ENCODE measurements at regions not wholly inside any gene's neighbourhood (a gene's known extent, or its start where the extent isn't known, plus 50 kb on each side); places are given as distances from the start of the nearest gene placed in this dataset.

DNA sequence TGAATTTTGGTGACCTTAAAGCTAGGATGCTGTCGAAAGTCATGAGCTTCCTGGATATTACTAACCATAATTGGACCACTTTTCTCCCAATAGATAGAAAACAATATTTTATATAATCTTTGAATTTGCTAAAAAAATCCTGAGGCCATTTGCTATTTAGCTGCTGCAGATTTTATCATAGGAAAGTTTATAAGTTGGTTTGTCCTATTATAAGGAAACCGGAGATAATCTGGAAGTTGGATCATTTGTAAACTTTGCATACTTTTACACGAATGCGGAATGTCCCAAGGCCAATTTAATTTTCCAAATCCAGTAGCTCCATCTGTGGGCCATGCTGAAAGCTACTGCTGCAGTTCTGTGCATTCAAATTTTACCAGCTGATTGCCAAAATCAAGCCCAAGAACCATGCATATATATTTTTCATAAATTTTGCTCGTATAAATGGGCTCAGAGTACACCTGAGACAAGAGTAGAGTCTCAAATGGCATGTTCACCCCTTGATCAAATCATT lies 378.3 kb downstream of the FAM181B start:
- no peak overlapping the region for H3K27ac ChIP-seq (ENCODE audit: low read length, poor library complexity, severe bottlenecking)
- no peak overlapping the region for H2AFZ ChIP-seq (ENCODE audit: low read depth, low read length)
- H3K27me3 ChIP-seq (ENCODE audit: control insufficient read depth in 1 of 2, insufficient read depth in 1 of 2, low read length in 2 of 2) = no peaks in the 10 kb centered on the region
- no peak for DNase-seq
- H2BK15ac ChIP-seq (ENCODE audit: low read depth, poor library complexity, severe bottlenecking) = no peak overlapping the region
- no peak overlapping the region for H3K14ac ChIP-seq (ENCODE audit: low read length in 2 of 2)
- H3K4me3 ChIP-seq (ENCODE audit: insufficient read depth in 1 of 2, low read depth in 1 of 2, low read length in 2 of 2) = no peak overlapping the region
- no peak overlapping the region for H2BK12ac ChIP-seq (ENCODE audit: low read length in 2 of 2)
- peaks cover 12% of the 10 kb centered on the region for H3K9me3 ChIP-seq (ENCODE audit: control insufficient read depth, low read length)
- no peak overlapping the region for H4K8ac ChIP-seq (ENCODE audit: low read length)
- no peak overlapping the region for H2BK5ac ChIP-seq (ENCODE audit: low read depth, low read length, poor library complexity, severe bottlenecking)
- no peak overlapping the region for H4K91ac ChIP-seq (ENCODE audit: low read length)
- H2BK120ac ChIP-seq (ENCODE audit: low read depth, low read length) = no peak overlapping the region
- H3K4me2 ChIP-seq (ENCODE audit: low read length, poor library complexity, severe bottlenecking) = no peak overlapping the region
- 88% methylated on average over 4 of the region's 5 CpGs for WGBS
- no peak overlapping the region for H3K18ac ChIP-seq (ENCODE audit: low read depth in 1 of 2, low read length in 2 of 2)
- H3K36me3 ChIP-seq (ENCODE audit: control insufficient read depth in 1 of 2, insufficient read depth in 2 of 2, low read depth in 1 of 2, low read length in 2 of 2) = no peaks in the 10 kb centered on the region
- H2AK5ac ChIP-seq (ENCODE audit: low read length, severe bottlenecking) = no peak overlapping the region
- H3K4me1 ChIP-seq (ENCODE audit: control insufficient read depth, insufficient read depth, low read depth, low read length) = no peaks in the 10 kb centered on the region
- no peak overlapping the region for H3K9ac ChIP-seq (ENCODE audit: low read length)
- H3K79me1 ChIP-seq (replicated peaks; ENCODE audit: low read length, poor library complexity, severe bottlenecking) = no peaks in the 10 kb centered on the region
- no peak overlapping the region for H3K23ac ChIP-seq (ENCODE audit: low read length in 2 of 2)
- no peak overlapping the region for H3K4ac ChIP-seq (ENCODE audit: low read depth in 1 of 2, low read length in 2 of 2)

DNA sequence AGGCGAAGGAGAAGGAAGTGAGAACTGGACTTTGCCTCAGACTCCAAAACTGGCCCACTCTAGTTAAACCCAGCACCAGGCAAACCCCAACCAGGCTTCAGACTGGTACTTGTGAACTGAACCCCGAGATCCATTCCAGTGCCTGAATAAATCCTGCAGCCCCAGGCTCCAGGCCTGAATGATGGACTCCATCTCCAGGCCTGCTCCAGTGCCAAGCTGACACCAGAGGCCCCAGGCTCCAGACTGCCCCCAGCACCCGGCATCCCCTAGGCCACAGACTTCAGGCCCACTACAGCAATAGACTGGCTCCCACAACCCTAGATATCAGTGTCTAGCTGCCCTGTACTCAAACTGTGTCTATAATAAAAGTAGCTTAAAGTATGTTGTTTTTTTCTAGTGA lies 406.8 kb downstream of the FAM181B start:
- no peak overlapping the region for H3K4me3 ChIP-seq (ENCODE audit: insufficient read depth in 1 of 2, low read depth in 1 of 2, low read length in 2 of 2)
- no peak overlapping the region for H2AK5ac ChIP-seq (ENCODE audit: low read length, severe bottlenecking)
- H3K18ac ChIP-seq (ENCODE audit: low read depth in 1 of 2, low read length in 2 of 2) = no peak overlapping the region
- H3K14ac ChIP-seq (ENCODE audit: low read length in 2 of 2) = no peak overlapping the region
- WGBS = 59% methylated on average over 3 of the region's 3 CpGs
- H3K27me3 ChIP-seq (ENCODE audit: control insufficient read depth in 1 of 2, insufficient read depth in 1 of 2, low read length in 2 of 2) = no peaks in the 10 kb centered on the region
- H3K23ac ChIP-seq (ENCODE audit: low read length in 2 of 2) = no peak overlapping the region
- H3K79me1 ChIP-seq (replicated peaks; ENCODE audit: low read length, poor library complexity, severe bottlenecking) = no peaks in the 10 kb centered on the region
- H3K4me1 ChIP-seq (ENCODE audit: control insufficient read depth, insufficient read depth, low read depth, low read length) = no peaks in the 10 kb centered on the region
- no peak overlapping the region for H2BK12ac ChIP-seq (ENCODE audit: low read length in 2 of 2)
- no peaks in the 10 kb centered on the region for H3K36me3 ChIP-seq (ENCODE audit: control insufficient read depth in 1 of 2, insufficient read depth in 2 of 2, low read depth in 1 of 2, low read length in 2 of 2)
- H3K9ac ChIP-seq (ENCODE audit: low read length) = no peak overlapping the region
- H4K8ac ChIP-seq (ENCODE audit: low read length) = no peak overlapping the region
- no peak overlapping the region for H3K4me2 ChIP-seq (ENCODE audit: low read length, poor library complexity, severe bottlenecking)
- no peak overlapping the region for H3K4ac ChIP-seq (ENCODE audit: low read depth in 1 of 2, low read length in 2 of 2)
- H2BK5ac ChIP-seq (ENCODE audit: low read depth, low read length, poor library complexity, severe bottlenecking) = no peak overlapping the region
- H4K91ac ChIP-seq (ENCODE audit: low read length) = no peak overlapping the region
- H3K27ac ChIP-seq (ENCODE audit: low read length, poor library complexity, severe bottlenecking) = no peak overlapping the region
- H2AFZ ChIP-seq (ENCODE audit: low read depth, low read length) = no peak overlapping the region
- no peak overlapping the region for H2BK15ac ChIP-seq (ENCODE audit: low read depth, poor library complexity, severe bottlenecking)
- no peak overlapping the region for H2BK120ac ChIP-seq (ENCODE audit: low read depth, low read length)
- H3K9me3 ChIP-seq (ENCODE audit: control insufficient read depth, low read length) = peaks cover 5% of the 10 kb centered on the region
- no peak for DNase-seq

DNA sequence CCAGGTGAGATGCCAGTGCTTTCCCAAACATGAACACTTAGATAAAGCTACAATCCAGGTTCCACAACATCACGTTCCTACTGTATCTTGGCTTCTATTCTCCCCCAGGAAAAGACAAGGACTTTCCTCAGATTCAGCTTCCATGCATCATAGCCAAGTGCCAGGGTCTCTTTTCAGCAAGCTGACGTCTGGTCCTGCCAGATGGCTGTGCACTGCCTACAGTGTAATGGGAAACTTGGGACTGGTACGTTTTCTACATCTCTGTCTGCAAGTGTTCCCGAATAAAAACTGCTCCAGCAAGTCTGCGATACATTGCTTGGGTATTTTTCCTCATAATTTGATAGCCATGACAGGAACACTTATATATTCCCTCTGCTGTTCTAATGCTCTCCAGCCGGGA lies 412.5 kb downstream of the FAM181B start:
- Histone ChIP-seq H3K9me3 (ENCODE audit: control insufficient read depth, low read length) (peaks cover 4% of the 10 kb centered on the region), H3K27me3 (ENCODE audit: control insufficient read depth in 1 of 2, insufficient read depth in 1 of 2, low read length in 2 of 2) (no peaks in the 10 kb centered on the region), H3K4me2 (ENCODE audit: low read length, poor library complexity, severe bottlenecking) (no peak overlapping the region), H3K36me3 (ENCODE audit: control insufficient read depth in 1 of 2, insufficient read depth in 2 of 2, low read depth in 1 of 2, low read length in 2 of 2) (no peaks in the 10 kb centered on the region), H2BK15ac (ENCODE audit: low read depth, poor library complexity, severe bottlenecking) (no peak overlapping the region), H3K4me3 (ENCODE audit: insufficient read depth in 1 of 2, low read depth in 1 of 2, low read length in 2 of 2) (no peak overlapping the region), H2AFZ (ENCODE audit: low read depth, low read length) (no peak overlapping the region), H4K91ac (ENCODE audit: low read length) (no peak overlapping the region), H2BK12ac (ENCODE audit: low read length in 2 of 2) (no peak overlapping the region), H3K9ac (ENCODE audit: low read length) (no peak overlapping the region), H2BK5ac (ENCODE audit: low read depth, low read length, poor library complexity, severe bottlenecking) (no peak overlapping the region), H3K4ac (ENCODE audit: low read depth in 1 of 2, low read length in 2 of 2) (no peak overlapping the region), H2BK120ac (ENCODE audit: low read depth, low read length) (no peak overlapping the region), H3K23ac (ENCODE audit: low read length in 2 of 2) (no peak overlapping the region), H2AK5ac (ENCODE audit: low read length, severe bottlenecking) (no peak overlapping the region), H3K27ac (ENCODE audit: low read length, poor library complexity, severe bottlenecking) (no peak overlapping the region), H3K4me1 (ENCODE audit: control insufficient read depth, insufficient read depth, low read depth, low read length) (no peaks in the 10 kb centered on the region), H3K18ac (ENCODE audit: low read depth in 1 of 2, low read length in 2 of 2) (no peak overlapping the region), H3K79me1 (replicated peaks; ENCODE audit: low read length, poor library complexity, severe bottlenecking) (no peaks in the 10 kb centered on the region), H3K14ac (ENCODE audit: low read length in 2 of 2) (no peak overlapping the region), H4K8ac (ENCODE audit: low read length) (no peak overlapping the region)
- WGBS = 71% methylated on average over 5 of the region's 6 CpGs
- DNase-seq = no peak

DNA sequence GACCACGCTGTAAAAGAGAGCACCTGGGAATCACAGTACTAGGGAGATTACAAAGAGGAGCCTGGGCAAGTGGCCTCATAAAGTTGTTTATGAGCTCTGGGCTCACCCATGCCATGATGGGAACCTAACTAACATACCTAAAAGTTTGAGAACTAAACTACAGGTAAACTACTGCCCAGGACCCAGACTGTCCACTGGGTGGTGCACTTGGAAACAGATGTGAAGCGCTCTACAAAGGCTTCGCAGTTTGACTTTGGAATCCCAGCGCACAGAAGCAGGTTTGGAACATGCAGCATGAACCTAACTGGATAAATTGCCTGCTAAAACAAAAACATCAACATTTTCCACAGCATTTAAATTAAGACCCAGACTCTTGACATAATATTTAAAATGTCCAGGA lies 418.6 kb downstream of the FAM181B start:
- no peaks in the 10 kb centered on the region for H3K36me3 ChIP-seq (ENCODE audit: control insufficient read depth in 1 of 2, insufficient read depth in 2 of 2, low read depth in 1 of 2, low read length in 2 of 2)
- no peak overlapping the region for H3K27ac ChIP-seq (ENCODE audit: low read length, poor library complexity, severe bottlenecking)
- no peak overlapping the region for H3K14ac ChIP-seq (ENCODE audit: low read length in 2 of 2)
- H3K9me3 ChIP-seq (ENCODE audit: control insufficient read depth, low read length) = peaks cover 3% of the 10 kb centered on the region
- no peak overlapping the region for H2AFZ ChIP-seq (ENCODE audit: low read depth, low read length)
- H3K4me2 ChIP-seq (ENCODE audit: low read length, poor library complexity, severe bottlenecking) = no peak overlapping the region
- no peak overlapping the region for H2BK15ac ChIP-seq (ENCODE audit: low read depth, poor library complexity, severe bottlenecking)
- no peak overlapping the region for H3K9ac ChIP-seq (ENCODE audit: low read length)
- H3K4me3 ChIP-seq (ENCODE audit: insufficient read depth in 1 of 2, low read depth in 1 of 2, low read length in 2 of 2) = no peak overlapping the region
- DNase-seq = no peak
- no peak overlapping the region for H3K23ac ChIP-seq (ENCODE audit: low read length in 2 of 2)
- no peak overlapping the region for H4K8ac ChIP-seq (ENCODE audit: low read length)
- H2AK5ac ChIP-seq (ENCODE audit: low read length, severe bottlenecking) = no peak overlapping the region
- H3K27me3 ChIP-seq (ENCODE audit: control insufficient read depth in 1 of 2, insufficient read depth in 1 of 2, low read length in 2 of 2) = no peaks in the 10 kb centered on the region
- no peaks in the 10 kb centered on the region for H3K79me1 ChIP-seq (replicated peaks; ENCODE audit: low read length, poor library complexity, severe bottlenecking)
- no peak overlapping the region for H3K18ac ChIP-seq (ENCODE audit: low read depth in 1 of 2, low read length in 2 of 2)
- H2BK12ac ChIP-seq (ENCODE audit: low read length in 2 of 2) = no peak overlapping the region
- 14% methylated on average over 4 of the region's 4 CpGs for WGBS
- no peak overlapping the region for H2BK120ac ChIP-seq (ENCODE audit: low read depth, low read length)
- H3K4me1 ChIP-seq (ENCODE audit: control insufficient read depth, insufficient read depth, low read depth, low read length) = no peaks in the 10 kb centered on the region
- no peak overlapping the region for H2BK5ac ChIP-seq (ENCODE audit: low read depth, low read length, poor library complexity, severe bottlenecking)
- no peak overlapping the region for H4K91ac ChIP-seq (ENCODE audit: low read length)
- H3K4ac ChIP-seq (ENCODE audit: low read depth in 1 of 2, low read length in 2 of 2) = no peak overlapping the region
